ENCODE measurements at regions not wholly inside any gene's neighbourhood (a gene's known extent, or its start where the extent isn't known, plus 50 kb on each side); places are given as distances from the start of the nearest gene placed in this dataset.

- no peak for DNase-seq
- Mint-ChIP-seq H3K9me3 (peaks cover 11 to 18% of the 10 kb centered on the region in 2 experiments), H3K27ac (no peak overlapping the region), H3K27me3 (ENCODE audit: low read depth) (peaks cover 9% of the 10 kb centered on the region), H3K4me3 (no peak overlapping the region), H3K36me3 (ENCODE audit: insufficient read depth in 1 of 3, low read depth in 3 of 3) (peaks cover 0 to 7% (median 3%) of the 10 kb centered on the region in 3 experiments; a peak in 4 of 7 replicates), H3K4me1 (0 out of 4 replicates have a peak, but pooled peaks cover 0 to 4% of the 10 kb centered on the region in 2 experiments)
- Histone ChIP-seq H3K56ac (ENCODE audit: insufficient read length, low read depth, low read length) (no peak overlapping the region), H2BK120ac (ENCODE audit: low read depth, low read length, poor library complexity, severe bottlenecking) (no peak overlapping the region), H2AFZ (ENCODE audit: low read length) (no peak overlapping the region), H3K4me1 (ENCODE audit: insufficient read depth, low read length) (no peaks in the 10 kb centered on the region), H2AK5ac (ENCODE audit: insufficient read length, low read length) (no peak overlapping the region), H4K5ac (ENCODE audit: insufficient read length, low read depth, low read length) (no peak overlapping the region), H3T11ph (ENCODE audit: low read length) (no peak overlapping the region), H2BK20ac (ENCODE audit: low read depth, low read length, poor library complexity, severe bottlenecking) (no peak overlapping the region), H2BK15ac (ENCODE audit: low read depth, low read length) (no peak overlapping the region), H3K9ac (ENCODE audit: extremely low read depth, insufficient read length, low read length) (no peak overlapping the region), H3K4me2 (ENCODE audit: insufficient read depth, insufficient read length, low read length) (no peak overlapping the region), H3K79me2 (ENCODE audit: insufficient read depth, low read length) (no peaks in the 10 kb centered on the region), H3K27me3 (ENCODE audit: insufficient read depth, low read length) (no peaks in the 10 kb centered on the region), H3K18ac (ENCODE audit: insufficient read length, low read depth, low read length) (no peak overlapping the region), H3K23ac (ENCODE audit: insufficient read length, low read depth, low read length) (no peak overlapping the region), H4K91ac (ENCODE audit: insufficient read length, low read depth, low read length) (no peak overlapping the region), H2BK12ac (ENCODE audit: insufficient read length, low read depth, low read length) (no peak overlapping the region), H4K8ac (replicated peaks; ENCODE audit: insufficient read length, low read depth, low read length) (no peak overlapping the region), H3K79me1 (ENCODE audit: insufficient read depth, low read depth, low read length, poor library complexity, severe bottlenecking) (no peaks in the 10 kb centered on the region), H4K20me1 (ENCODE audit: control insufficient read depth, insufficient read depth, insufficient read length) (no peaks in the 10 kb centered on the region), H2BK5ac (ENCODE audit: insufficient read length, low read length) (no peak overlapping the region), H3K27ac (ENCODE audit: insufficient read length, low read depth, low read length) (no peak overlapping the region), H3K23me2 (ENCODE audit: insufficient read length, low read depth, low read length, poor library complexity, severe bottlenecking) (no peaks in the 10 kb centered on the region), H3K4ac (ENCODE audit: low read depth, low read length) (no peak overlapping the region), H3K9me3 (ENCODE audit: control insufficient read depth, low read depth, low read length) (no peaks in the 10 kb centered on the region), H3K14ac (ENCODE audit: insufficient read depth, low read length) (no peak overlapping the region)
- WGBS (ENCODE audit: extremely low coverage, insufficient read length, low lambda C conversion rate), result no CpG with 5 or more reads among the region's 3 CpGs
- TF ChIP-seq CTCF (conservative IDR thresholded peaks at IDR 0.05), result no peak
Observed at GRCh38 chr6:5938934-5939333, 67.8 kb downstream of the NRN1 start.
